ENCODE measurements at regions not wholly inside any gene's neighbourhood (a gene's known extent, or its start where the extent isn't known, plus 50 kb on each side); places are given as distances from the start of the nearest gene placed in this dataset.
"Not testable (repeated sequence)": the region's sequence is repeated elsewhere in the genome, so short reads cannot be mapped to it uniquely, and the experiment has no call there.

DNA sequence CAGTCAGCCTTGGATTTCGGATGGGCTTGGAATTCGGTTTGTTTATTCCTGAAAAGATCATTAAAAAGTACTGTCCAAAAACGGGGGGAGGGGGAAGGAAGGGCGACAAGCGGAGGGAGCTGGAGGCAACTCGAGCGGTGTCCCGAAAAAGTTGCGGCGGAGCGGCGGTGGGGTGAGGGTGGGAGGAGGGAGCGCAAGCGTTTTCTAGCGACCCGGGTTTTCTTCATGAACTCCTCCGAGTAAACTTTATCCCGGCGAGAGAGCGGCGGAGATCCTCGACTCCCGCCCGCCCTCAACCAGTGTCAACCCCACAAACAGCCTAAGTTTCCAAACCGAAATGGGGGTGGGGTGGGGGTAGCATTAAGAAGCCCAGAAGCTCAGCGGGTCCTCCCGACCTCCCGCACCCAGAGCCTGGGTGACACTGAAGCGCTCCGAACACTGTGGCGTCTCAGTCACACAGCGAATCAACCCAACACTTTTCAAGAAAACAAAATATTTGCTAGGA lies 133.0 kb upstream of the C11orf58 start:
- DNase-seq: no peak

DNA sequence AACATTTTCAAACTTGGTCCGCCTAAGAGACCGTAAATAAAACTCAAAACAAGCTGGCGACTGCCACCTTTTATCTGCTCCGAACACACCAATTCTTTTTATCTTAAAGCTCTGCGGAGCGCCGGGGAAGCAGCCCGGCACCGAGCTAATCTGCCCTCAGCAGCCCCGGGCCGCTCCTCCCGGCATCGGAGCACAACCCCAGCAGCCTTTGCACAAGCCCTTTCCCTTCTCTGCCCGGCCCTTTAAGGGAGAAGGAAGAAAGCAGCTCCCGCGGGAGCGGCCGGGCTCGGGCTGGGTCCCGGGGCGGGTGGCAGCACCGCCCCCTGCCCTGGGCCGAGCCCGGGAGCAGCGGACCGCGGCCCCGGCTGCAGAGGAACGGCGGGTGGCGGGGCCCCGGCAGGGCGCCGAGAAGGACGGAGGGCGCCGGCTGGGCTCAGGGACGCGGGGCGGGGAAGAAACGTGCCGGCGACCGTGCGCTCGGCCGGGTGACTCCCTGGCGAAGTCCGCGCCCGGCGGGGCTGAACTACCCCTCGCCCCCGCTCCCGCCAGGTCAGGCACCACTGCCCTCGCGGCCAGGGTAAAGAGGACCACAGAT lies 133.6 kb upstream of the C11orf58 start:
- DNase-seq: no peak

DNA sequence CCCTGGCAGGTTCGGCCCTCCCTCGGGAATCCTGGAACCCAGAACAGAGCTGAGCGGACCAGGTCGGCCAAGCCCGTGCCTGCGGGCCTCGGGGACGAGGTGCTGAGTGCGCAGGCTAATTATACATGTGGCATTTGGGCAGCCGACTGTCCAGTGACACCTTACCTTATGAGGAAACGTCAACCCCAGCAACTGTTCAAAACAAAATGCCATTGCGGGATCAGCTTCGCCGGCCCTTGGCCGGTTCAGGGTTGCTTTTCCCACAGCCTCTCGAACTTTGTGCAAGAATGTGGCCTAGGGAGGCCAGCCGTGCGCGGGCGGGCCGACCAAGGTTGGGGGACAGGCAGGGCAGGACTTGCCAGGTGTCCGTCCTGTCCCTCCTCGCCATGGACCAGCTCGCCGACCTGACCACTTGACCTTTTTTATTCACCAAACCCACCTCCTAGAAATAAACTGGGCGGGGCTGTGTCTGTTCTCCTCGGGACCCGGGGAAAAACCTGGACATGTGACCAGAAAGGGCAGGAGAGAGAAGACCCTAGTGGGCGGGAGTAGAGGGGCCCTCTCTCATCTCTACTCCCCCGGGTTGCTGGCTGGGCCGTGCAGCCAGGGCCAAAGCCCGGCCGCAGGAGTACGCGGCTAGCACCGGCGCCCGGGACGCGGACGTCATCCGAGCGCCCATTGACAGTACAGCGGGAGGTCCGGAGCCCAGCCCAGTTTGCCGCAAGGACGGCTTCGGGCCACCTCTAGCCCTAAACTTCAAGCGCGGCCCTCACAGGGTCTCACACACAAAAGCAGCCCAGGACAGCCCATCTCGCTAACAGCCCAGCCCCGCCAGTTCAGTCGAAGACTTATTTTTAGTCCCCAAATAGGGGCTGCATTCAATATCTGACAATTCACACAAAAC lies 134.3 kb upstream of the C11orf58 start:
- no peak for DNase-seq

DNA sequence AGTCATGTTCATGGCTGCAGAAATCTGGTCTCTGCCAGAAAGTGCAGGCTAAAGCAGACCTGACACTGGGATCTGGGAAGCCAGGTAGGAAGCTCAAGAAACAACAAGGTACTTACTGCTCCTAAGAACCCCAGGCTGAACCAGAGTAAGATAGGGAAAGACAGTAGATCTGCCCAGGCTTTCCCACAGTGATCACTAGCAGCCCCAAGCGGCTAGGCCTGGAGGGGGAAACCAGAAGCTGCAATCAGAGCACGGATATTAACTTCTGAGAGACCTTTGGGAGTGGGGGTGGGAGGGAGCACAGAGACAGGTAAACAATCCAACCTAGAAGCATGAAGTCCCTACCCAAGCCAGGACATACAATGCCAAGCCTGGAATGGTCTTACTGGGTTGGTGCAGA lies 135.2 kb upstream of the C11orf58 start:
- DNase-seq: no peak

DNA sequence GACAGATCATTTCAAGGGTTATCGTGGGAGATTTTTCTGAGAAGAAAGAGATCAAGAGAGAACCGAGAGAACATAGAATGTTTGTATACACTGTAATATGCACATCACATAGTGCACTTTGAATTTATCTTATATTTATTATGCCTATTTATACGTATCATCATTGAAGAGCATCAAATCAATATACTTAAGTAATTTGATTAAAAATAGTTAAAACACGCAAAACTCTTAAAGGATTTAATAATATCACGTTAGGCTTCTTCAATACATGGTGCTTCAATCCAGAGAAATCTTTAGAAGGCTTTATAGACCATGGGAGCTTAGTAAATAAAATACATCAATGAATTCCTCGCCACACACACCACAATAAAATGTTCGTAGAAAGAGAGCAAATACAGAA lies 139.5 kb upstream of the C11orf58 start:
- DNase-seq: no peak

DNA sequence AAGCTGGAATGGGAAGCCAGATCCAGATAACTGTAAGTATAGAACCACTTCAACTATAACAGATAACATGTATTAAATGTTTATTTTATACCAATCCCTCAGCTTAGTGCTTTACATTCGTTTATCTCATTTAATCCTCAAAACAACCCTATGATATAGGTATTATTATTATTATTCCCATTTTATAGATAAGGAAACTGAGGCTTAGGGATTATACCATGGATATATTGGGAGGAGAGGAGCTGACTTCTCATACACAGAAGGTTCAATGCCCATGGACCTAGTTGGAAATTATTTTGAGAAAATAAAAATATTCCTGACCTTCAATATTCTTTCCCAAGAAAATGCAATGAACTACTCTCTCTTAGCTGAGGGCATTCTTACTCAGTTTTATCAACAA lies 140.4 kb upstream of the C11orf58 start:
- DNase-seq: no peak

DNA sequence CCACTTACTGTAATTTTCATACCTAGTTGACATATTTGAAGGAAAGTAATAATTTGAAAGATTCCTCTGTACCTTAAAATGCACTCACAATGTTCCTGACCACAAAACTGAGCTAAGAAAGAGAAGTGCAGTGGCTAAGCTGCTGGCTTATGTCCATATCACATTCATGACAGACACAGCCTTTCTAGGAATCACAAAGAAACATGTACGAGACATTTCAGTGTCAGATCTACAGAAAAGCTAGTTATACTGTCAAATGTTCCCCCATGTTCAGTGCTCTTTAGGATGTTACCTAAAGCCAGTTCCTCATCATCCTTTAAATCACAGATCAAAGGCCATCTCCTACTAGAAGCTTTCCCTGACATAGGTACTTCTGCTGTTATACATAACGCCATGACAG lies 142.2 kb upstream of the C11orf58 start:
- DNase-seq: no peak

DNA sequence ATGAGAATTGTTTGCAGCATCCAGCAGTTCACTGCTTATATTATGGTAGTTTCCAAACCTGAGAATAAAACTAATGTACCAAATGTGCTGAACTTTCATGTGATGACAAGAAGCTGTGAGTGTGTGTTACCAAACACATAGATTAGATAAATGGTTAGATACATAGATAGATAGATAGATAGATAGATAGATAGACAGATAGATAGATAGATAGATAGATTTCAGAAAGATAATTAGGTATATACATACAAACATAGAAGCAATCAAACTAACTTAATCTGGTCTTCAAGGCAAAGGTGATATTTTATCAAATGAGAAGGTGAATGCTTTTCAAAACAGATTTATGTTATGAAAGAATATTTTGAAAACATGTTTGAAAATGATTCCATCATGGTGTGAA lies 147.3 kb upstream of the C11orf58 start:
- no peak for DNase-seq

DNA sequence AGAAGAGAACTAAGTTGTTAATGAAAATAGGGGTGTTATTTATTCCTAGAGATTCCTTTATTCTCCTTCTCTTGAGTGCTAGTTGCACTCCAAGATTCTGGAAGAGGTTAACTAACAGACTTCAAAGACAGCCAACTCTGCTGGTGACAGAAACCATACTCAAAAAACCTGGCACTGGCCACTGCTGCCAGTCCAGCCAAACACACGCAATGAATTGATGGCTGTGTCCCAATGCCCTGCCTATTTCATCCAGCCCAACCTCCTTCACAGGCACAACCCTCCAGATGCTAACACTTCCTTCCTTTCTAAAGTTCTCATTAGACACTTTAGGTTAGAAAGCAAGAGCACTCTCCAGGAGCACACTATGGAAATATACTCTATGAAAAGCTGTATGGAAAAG lies 150.8 kb upstream of the C11orf58 start:
- DNase-seq: no peak

DNA sequence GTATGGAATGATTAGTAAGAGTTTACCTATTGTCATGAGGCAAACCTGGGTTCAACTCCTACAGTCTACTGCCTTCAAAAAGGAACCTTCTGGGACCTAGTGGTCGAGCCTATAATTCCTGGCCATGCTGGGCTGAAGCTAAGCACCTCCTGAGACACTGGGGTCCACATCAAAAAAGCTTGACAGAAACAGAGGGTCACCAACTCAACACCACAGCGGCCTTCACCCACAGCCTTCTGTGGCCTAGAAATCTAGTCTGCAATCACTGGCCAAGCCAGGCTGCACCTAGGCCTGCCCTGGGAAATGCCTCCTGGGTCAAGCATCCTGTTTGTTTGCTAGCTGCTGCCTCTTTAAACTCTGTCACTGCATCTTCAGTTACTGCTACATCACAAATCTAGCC lies 153.9 kb upstream of the C11orf58 start:
- DNase-seq: no peak

DNA sequence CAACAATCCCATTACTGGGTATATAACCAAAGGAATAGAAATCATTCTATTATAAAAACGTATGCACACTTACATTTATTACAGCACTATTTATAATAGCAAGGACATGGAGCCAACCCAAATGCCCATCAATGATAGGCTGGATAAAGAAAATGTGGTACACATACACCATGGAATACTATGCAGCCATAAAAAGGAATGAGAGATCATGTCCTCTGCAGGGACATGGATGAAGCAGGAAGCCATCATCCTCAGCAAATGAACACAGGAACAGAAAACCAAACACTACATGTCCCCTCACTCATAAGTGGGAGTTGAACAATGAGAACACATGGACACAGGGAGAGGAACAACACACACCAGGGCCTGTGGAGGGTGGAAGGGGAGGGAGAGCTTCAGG lies 157.4 kb upstream of the C11orf58 start:
- DNase-seq: not testable (repeated sequence)

DNA sequence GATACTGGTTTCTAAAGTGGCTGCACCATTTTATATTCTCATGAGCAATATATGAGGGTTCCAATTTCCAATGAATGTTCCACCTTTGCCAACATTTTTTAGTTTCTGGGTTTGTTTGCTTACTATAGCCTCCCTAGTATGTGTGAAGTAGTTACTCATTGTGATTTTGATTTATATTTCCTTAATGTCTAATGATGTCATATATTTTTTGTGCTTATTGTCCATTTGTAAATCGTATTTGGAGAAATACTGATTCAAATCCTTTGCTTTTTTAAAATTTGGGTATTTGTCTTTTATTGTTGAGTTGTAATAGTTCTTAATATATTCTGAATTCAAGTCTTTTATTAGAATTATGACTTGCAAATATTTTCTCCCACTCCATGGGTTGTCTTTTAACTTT lies 161.0 kb upstream of the C11orf58 start:
- no peak for DNase-seq

DNA sequence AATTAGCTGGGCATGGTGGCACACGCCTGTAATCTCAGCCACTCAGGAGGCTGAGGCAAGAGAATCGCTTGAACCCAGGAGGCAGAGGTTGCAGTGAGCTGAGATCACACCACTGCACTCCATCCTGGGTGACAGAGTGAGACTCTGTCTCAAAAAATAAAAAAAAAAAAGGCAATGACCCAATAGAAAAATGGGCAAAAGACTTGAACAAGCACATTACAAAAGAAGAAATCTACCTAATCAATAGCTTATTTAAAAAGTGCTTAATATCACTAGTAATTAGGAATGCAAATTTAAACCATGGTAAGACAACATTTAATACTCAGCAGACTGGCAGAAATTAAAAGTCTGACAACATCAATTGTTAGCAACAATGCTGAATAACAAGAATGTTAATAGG lies 163.6 kb upstream of the C11orf58 start:
- DNase-seq: not testable (repeated sequence)

DNA sequence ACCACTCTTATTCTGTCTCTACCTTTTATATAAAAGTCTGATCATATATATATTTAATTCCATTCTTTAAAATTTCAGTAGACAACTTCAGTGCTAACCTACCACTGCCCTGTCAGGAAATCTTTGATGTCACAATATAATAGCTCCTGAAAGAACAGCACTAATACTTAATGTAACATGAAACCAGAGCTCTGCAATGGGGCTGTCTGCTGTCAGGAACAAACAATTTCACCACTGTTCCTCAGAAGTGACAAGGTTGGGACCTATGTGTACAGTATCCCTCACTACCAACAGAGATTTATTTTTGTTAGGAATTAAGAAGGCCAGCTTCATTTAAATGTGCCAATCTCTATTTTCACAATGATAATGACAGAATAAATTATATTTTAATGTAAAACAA lies 165.5 kb upstream of the C11orf58 start:
- DNase-seq: no peak

DNA sequence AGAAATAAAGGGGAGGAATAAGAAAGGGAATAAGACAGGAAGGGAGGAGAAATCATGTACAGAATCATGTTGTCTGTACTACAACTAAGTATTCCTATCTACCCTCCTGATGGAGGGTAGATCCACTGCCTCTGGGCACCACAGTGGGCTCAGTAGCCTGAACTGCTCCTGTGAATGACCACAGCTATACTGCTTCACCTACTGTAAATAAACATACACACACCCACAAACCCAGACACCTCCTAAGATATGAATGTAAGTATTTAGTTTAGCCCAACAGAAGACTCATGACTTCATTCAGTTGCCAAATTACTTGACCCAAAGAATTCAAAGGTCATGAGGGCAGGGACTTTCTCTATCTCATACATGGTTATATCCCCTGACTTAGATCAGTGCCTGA lies 177.3 kb upstream of the C11orf58 start:
- DNase-seq: no peak

DNA sequence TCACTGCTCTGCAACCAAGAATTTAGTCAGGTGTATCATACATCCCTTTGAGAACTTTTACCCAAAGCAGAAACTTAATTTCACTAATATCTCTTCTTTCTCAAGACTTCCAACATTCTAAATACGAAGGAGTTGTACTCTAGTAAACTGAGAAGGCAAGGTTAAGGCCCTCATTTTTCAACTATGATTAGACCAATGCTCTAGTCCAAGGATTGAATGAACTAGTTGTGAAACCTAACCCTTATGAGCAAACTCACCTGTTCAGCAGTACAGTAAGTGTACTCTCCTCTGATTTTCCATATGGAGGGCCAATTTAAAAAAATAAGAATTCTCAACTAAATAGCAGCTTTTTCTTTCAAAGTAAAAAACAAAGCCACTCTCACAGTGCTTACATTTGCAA lies 180.0 kb upstream of the C11orf58 start:
- no peak for DNase-seq

DNA sequence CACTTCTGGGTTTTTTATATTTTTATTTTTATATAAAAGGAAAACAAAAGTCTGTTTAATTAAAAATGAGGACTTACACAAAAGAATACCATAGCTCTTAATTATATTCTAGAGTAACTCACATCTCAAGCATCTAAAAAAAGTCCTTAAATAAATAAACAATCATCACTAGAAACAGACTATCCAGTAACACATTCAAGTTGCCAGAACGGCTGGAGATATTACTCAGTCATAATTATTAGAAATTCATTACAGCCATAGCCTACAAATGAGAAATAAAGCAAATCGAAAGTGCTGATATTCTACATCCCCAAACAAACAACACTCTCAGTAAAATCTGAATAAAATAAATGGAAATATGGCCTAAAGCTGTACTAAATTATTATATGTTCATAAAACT lies 182.5 kb upstream of the C11orf58 start:
- no peak for DNase-seq

DNA sequence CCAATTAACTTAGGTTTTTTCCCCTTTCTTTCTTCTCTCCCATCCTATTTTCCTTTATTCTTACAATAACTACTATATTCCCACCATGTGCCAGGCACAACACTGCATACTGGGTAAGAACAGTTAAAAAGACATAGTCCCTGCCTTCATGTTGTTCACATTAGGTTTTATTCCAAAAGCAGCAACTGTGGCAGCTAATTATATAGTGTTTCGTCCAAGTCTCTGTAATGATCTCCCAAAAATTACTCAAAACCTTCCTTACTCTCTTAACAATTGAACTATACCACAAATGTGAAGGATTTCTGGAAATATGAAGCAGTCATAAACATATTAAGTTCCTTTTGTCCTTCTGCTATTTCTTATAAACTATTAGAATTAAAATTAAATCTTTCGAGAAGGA lies 184.1 kb upstream of the C11orf58 start:
- DNase-seq: no peak

DNA sequence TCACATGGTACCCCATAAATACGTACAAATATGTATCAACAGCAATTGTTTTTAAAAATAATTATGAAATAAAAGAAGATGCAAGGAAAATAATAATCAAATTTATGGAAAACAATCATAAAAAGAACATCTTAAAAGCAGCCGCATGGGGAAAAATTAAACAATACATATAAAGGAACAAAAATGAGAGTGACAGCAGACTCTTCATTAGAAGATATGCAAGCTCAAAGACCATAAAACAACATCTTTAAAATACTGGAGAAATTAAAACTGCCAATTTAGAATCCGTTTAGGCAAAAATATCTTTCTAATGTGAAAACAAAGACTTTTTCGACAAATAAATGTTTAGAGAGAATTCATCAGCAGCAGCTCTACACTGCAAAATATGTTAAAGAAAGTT lies 190.6 kb upstream of the C11orf58 start:
- DNase-seq: no peak

DNA sequence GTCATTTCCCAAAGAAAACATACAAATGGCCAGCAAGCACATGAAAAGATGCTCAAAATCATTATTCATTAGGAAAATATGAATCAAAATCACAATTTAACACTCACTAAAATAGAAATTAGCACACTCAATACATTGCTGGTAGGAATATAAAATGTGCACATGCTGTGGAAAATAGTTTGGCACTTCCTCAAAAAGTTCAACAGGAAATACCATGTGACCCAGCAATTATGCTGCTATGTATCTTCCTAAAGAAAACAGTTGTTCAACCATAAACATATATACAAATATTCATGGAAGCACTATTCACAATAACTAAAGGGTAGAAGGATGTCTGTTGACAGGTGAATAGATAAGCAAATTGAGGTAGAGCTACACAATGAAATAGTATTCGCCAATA lies 187.3 kb upstream of the SOX6 start:
- DNase-seq: no peak

DNA sequence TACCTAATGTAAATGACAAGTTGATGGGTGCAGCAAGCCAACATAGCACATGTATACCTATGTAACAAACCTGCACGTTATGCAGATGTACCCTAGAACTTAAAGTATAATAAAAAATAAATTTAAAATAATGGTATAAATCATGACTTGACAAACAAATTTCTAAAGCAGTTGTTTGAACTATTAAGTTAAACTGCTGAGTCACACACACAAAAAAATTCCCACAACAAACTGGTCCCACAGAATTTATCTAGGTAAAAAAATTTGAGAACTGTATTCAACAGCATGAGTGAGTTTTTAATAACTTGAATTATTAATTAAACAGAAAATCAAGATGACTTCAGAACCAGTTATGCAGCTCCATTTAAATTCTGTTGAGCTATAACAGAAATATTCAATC lies 186.0 kb upstream of the SOX6 start:
- no peak for DNase-seq

DNA sequence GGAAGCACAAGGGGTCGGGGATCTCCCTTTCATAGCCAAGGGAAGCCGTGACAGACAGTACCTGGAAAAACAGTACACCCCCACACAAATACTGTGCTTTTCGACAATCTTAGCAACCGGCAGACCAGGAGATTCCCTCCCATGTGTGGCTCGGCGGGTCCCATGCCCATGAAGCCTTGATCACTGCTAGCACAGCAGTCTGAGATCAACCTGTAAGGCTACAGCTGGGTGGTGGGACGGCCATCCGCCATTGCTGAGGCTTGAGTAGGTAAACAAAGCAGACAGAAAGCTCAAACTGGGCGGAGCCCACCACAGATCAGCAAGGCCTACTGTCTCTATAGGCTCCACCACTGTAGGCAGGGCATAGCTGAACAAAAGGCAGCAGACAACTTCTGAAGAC lies 180.2 kb upstream of the SOX6 start:
- no peak for DNase-seq

DNA sequence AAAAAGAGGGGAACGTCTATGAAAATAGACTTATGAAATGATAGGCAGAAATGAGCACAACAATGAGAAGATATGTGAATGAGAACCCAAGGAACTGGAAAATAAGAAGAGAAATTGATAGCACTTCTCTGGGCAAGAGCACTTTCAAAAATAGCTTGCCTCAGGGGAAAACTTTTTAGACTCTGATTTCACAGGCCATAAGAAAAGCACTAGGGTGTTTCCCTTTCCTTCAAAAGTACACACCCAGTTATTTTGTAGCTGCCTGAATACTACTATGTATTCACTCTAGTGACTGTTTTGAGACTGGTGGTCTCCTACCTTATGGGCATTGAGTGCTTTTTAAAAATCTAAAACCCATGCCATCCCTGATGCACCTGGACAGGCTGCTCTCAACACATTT lies 172.3 kb upstream of the SOX6 start:
- no peak for DNase-seq

DNA sequence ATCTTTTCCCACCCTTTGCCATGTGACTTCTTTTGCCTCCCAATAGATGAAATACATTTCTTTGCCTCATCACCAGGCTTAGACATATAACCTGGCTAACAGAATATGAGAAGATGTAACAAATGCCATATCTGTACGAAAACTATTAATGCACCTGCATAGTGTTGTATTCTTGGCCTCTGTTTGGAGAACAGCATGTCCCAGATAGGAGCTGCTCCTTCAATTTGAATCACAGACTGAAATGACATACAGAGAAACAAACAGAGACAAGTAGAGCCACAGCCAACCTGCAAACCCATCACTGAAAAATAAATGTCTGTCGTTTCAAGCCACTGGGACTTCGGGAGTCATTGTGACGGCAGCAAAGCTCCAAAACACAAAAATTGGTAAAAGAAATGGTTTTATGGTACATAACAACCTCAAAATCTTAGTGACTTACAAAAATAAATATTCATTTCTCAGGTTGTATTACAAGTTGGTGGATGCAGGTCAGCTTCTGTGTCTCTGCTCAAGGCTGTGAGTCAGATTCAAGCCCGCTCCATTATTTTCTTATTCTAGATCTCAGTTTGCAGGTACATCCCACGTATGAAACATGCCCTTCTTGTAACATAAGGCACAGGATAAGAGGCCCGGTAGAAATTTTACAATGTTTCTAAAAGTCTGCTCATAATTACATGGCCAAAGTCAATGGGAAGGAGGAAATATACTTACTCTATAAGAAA lies 171.3 kb upstream of the SOX6 start:
- no peak for DNase-seq

All from RPMI8226 (cell line).